OCI-LY7 (cell line): ENCODE measurements at regions not wholly inside any gene's neighbourhood (a gene's known extent, or its start where the extent isn't known, plus 50 kb on each side); places are given as distances from the start of the nearest gene placed in this dataset.

ENCODE experiments used
- BruUV-seq: library from RNA; stranded (reverse); fragments of 400-500 nt; replicated peaks from 2 replicates; lab custom pipeline; 2021; lab: Mats Ljungman, UMichigan
- CTCF ChIA-PET: fragments of 300-600 bp; sonication (Branson Sonifier 250); formaldehyde crosslinking; loops from one replicate; lab custom pipeline; 2022; ENCODE audit warnings: antibody characterized with exemption; ENCODE audit not compliant: unreplicated experiment; lab: Charles Lee
- POLR2A ChIA-PET: fragments of 300-600 bp; sonication (Branson Sonifier 250); formaldehyde crosslinking; loops from one replicate; lab custom pipeline; 2022; ENCODE audit warnings: antibody characterized with exemption; lab: Charles Lee
- DNase-seq: peaks from one replicate; pipeline ENCODE4 v3.0.0-alpha.2; 2015; ENCODE audit warnings: low spot score
- H2AFZ ChIP-seq: fragments of 200-600 bp; sonication (generic), shearing (Covaris generic); 2 replicates; pipeline ENCODE4 v1.6.1; 2014; ENCODE audit warnings: mild to moderate bottlenecking, antibody characterized with exemption, low read length, moderate library complexity
- H3K27ac ChIP-seq: fragments of 200-600 bp; sonication (generic); 2 replicates; pipeline ENCODE4 v1.5.1; 2014; ENCODE audit warnings: mixed run types, low read depth, mild to moderate bottlenecking, moderate library complexity, low read length, inconsistent platforms; ENCODE audit not compliant: poor library complexity, severe bottlenecking
- H3K36me3 ChIP-seq: fragments of 200-600 bp; sonication (generic); 2 replicates; pipeline ENCODE4 v1.6.1; 2014; ENCODE audit warnings: mild to moderate bottlenecking, antibody characterized with exemption, low read length, moderate library complexity, mixed read lengths; ENCODE audit not compliant: insufficient read depth
- H3K4me1 ChIP-seq: fragments of 200-600 bp; sonication (generic); 2 replicates; pipeline ENCODE4 v1.5.1; 2014; ENCODE audit warnings: mild to moderate bottlenecking, low read length; ENCODE audit not compliant: insufficient read depth, poor library complexity, severe bottlenecking
- H3K4me2 ChIP-seq: fragments of 200-600 bp; sonication (generic); 2 replicates; pipeline ENCODE4 v1.6.1; 2014; ENCODE audit warnings: mild to moderate bottlenecking, low read length
- H3K4me3 ChIP-seq: fragments of 200-600 bp; sonication (generic); 2 replicates; pipeline ENCODE4 v1.5.1; 2014; ENCODE audit warnings: mild to moderate bottlenecking, low read depth, low read length; ENCODE audit not compliant: poor library complexity, severe bottlenecking
- H3K79me2 ChIP-seq: fragments of 200-600 bp; sonication (generic); 2 replicates; pipeline ENCODE4 v1.6.1; 2016; ENCODE audit warnings: low read depth, mild to moderate bottlenecking, low read length, moderate library complexity, mixed read lengths; ENCODE audit not compliant: insufficient read depth
- H3K9me2 ChIP-seq: fragments of 200-600 bp; sonication (generic); 2 replicates; pipeline ENCODE4 v1.6.1; 2016; ENCODE audit warnings: mild to moderate bottlenecking, low read length, mixed read lengths; ENCODE audit not compliant: insufficient read depth
- H3K9me3 ChIP-seq: fragments of 200-600 bp; sonication (generic); 2 replicates; pipeline ENCODE4 v1.6.1; 2014; ENCODE audit warnings: mild to moderate bottlenecking, mixed run types, low read length, mixed read lengths
- H4K20me1 ChIP-seq: fragments of 200-600 bp; sonication (generic); 2 replicates; pipeline ENCODE4 v1.6.1; 2014; ENCODE audit warnings: mild to moderate bottlenecking, antibody characterized with exemption, low read length, moderate library complexity, mixed read lengths; ENCODE audit not compliant: insufficient read depth
- EZH2phosphoT487 ChIP-seq: fragments of 200-600 bp; sonication (generic); IDR thresholded peaks from 2 replicates; pipeline ENCODE4 v1.6.1; 2018; ENCODE audit warnings: low read depth, borderline replicate concordance, mild to moderate bottlenecking, mixed run types, antibody characterized with exemption, low read length, moderate library complexity, mixed read lengths
- intact Hi-C: fragments of 100-400 bp; cut with micrococcal nuclease; formaldehyde crosslinking; loops from one replicate; pipeline ENCODE4 v1.10.0; 2022; ENCODE audit not compliant: unreplicated experiment
- TF ChIP-seq, protein P1 (sequence below): fragments of 200-600 bp; sonication (generic); conservative IDR thresholded peaks from 2 replicates; pipeline ENCODE4 v1.5.1; 2014; ENCODE audit warnings: mild to moderate bottlenecking, antibody characterized with exemption, low read length, moderate library complexity, mixed read lengths

DNA sequence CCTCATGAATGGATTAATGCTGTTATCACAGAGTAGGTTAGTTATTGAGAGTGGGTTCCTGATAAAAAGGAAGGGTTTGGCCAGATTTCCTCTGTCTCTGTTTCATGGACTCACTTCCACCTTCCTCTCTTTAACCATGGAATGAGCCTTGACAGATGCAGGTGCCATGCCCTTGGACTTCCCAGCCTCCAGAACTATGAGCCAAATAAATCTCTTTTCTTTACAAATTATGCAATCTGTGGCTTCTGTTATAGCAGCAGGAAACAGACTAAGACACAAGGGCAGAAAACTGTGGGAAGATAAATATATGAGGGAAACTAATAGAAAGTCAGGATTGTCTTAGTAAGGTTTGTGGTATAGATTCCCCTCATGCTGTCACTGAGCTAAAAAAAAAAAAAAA is 106.5 kb downstream of the QRSL1 start:
- no peak for DNase-seq
- ChIA-PET POLR2A (interaction anchor here (0.6 to 2.0 kb wide), 11 partner anchors 9 to 358 kb away, joined by 3 to 5 read pairs (median 4); no protein-coding TSS in a partner anchor), CTCF (interaction anchor here (0.6 kb wide), 1 partner anchor 33 kb away, joined by 3 read pairs; no protein-coding TSS in a partner anchor)
- Histone ChIP-seq H3K4me3 (no peak overlapping the region), H3K27ac (no peak overlapping the region), H3K9me3 (0 out of 2 replicates have a peak, but pooled peaks cover 7% of the 10 kb centered on the region), H2AFZ (no peak overlapping the region; the same call in 1 of the 2 replicates), H3K79me2 (no peaks in the 10 kb centered on the region), H3K4me2 (peak overlapping the region; percentile 44; the same call in 1 of the 2 replicates), H3K9me2 (no peaks in the 10 kb centered on the region), H4K20me1 (no peaks in the 10 kb centered on the region), H3K4me1 (peaks cover 42% of the 10 kb centered on the region), H3K36me3 (no peaks in the 10 kb centered on the region; the same call in 1 of the 2 replicates)
- no TSS peak for BruUV-seq
- intact Hi-C loops, result no loop called here
- TF ChIP-seq EZH2phosphoT487, result no peak
- TF ChIP-seq, protein P1, sequence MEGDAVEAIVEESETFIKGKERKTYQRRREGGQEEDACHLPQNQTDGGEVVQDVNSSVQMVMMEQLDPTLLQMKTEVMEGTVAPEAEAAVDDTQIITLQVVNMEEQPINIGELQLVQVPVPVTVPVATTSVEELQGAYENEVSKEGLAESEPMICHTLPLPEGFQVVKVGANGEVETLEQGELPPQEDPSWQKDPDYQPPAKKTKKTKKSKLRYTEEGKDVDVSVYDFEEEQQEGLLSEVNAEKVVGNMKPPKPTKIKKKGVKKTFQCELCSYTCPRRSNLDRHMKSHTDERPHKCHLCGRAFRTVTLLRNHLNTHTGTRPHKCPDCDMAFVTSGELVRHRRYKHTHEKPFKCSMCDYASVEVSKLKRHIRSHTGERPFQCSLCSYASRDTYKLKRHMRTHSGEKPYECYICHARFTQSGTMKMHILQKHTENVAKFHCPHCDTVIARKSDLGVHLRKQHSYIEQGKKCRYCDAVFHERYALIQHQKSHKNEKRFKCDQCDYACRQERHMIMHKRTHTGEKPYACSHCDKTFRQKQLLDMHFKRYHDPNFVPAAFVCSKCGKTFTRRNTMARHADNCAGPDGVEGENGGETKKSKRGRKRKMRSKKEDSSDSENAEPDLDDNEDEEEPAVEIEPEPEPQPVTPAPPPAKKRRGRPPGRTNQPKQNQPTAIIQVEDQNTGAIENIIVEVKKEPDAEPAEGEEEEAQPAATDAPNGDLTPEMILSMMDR, result no peak

DNA sequence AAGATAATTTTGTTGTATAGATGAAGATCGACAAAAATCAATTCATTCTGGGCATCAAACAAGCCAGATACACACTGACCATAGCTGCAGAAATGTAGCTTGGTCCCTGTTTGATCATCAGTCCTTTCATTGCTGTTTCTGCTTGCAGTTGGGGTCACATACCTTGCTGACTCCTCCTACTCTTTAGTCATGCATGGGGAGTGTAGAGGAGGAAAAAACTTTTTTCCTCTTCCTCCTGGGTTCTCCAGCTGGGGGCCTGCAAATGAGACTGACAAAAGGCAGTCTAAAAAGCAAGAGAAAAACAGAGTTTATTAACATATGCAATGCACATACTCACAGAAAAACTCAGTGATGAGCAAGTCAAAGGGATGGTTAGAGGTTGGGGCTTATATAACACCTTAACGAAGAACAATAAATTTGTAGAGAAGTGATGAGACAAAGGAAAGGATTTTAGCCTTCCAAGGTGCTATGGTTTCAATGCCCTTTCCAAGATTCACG is 105.8 kb downstream of the QRSL1 start:
- no TSS peak for BruUV-seq
- Histone ChIP-seq H3K27ac (peak overlapping the region; percentile 5), H2AFZ (peak overlapping the region; percentile 28; the same call in 1 of the 2 replicates), H3K9me3 (0 out of 2 replicates have a peak, but pooled peaks cover 7% of the 10 kb centered on the region), H4K20me1 (no peaks in the 10 kb centered on the region), H3K36me3 (no peaks in the 10 kb centered on the region; the same call in 1 of the 2 replicates), H3K4me2 (peak overlapping the region; percentile 44), H3K4me1 (peaks cover 46% of the 10 kb centered on the region), H3K79me2 (no peaks in the 10 kb centered on the region), H3K4me3 (peak overlapping the region; percentile 17), H3K9me2 (no peaks in the 10 kb centered on the region)
- CTCF ChIA-PET, result no interaction called here
- intact Hi-C loops, result no loop called here
- POLR2A ChIA-PET, result interaction anchor here (0.6 to 2.0 kb wide), 6 partner anchors 9 to 99 kb away, joined by 4 to 6 read pairs (median 5); no protein-coding TSS in a partner anchor
- peak; percentile 62 for DNase-seq
- TF ChIP-seq, protein P1, result no peak
- no peak for TF ChIP-seq EZH2phosphoT487

DNA sequence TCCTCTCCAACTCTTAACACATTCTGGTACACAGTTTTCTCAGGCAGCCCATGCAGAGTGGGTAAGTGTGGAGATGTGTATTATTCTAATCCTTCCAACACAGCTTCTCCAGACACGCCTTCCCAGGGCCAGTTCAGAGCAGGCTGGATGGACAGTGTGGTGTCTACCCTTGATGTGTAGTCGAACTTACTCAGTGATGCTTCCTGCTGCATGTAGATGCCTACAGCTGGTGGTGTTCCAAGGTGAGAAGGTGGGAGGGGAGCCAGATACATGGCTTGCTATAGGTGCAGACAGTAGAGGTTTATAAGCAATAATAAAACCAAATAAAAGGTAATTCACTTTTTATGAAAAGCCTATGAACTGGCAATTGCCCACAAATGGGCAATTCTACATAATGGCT is 104.0 kb downstream of the QRSL1 start:
- intact Hi-C loops, result no loop called here
- Histone ChIP-seq H3K4me2 (no peak overlapping the region), H3K79me2 (no peaks in the 10 kb centered on the region), H3K36me3 (no peaks in the 10 kb centered on the region; the same call in 1 of the 2 replicates), H3K4me3 (no peak overlapping the region), H2AFZ (no peak overlapping the region), H3K9me2 (no peaks in the 10 kb centered on the region), H3K4me1 (peaks cover 50% of the 10 kb centered on the region), H4K20me1 (no peaks in the 10 kb centered on the region), H3K9me3 (0 out of 2 replicates have a peak, but pooled peaks cover 7% of the 10 kb centered on the region), H3K27ac (no peak overlapping the region)
- no peak for DNase-seq
- TF ChIP-seq, protein P1, result no peak
- no peak for TF ChIP-seq EZH2phosphoT487
- ChIA-PET CTCF (no interaction called here), POLR2A (interaction anchor here (1.8 kb wide), 1 partner anchor 11 kb away, joined by 6 read pairs; no protein-coding TSS in a partner anchor)
- no TSS peak for BruUV-seq
